CD4-positive, CD25-positive, alpha-beta regulatory T cell (primary cell): ENCODE measurements at regions not wholly inside any gene's neighbourhood (a gene's known extent, or its start where the extent isn't known, plus 50 kb on each side); places are given as distances from the start of the nearest gene placed in this dataset.

Experiments used
- ATAC-seq, 2 donors: fragments of 150-1000 bp; cut with Tn5 transposase; one replicate each; pipeline ENCODE4 v1.10.0; 2021; ENCODE audit warnings: low read depth in 2 of 2, moderate number of reproducible peaks in 2 of 2, moderate library complexity in 1 of 2
- DNase-seq, 3 donors: peaks; one replicate each; pipeline versions ENCODE4 v3.0.0 to v3.0.0-alpha.2; 2012 to 2022; ENCODE audit warnings: mixed read lengths in 1 of 3
- H3K27ac ChIP-seq: one replicate; pipeline ENCODE4 v1.7.0; 2013; ENCODE audit warnings: mild to moderate bottlenecking, low read length; ENCODE audit not compliant: insufficient read depth, poor library complexity, severe bottlenecking
- H3K27me3 ChIP-seq: one replicate; pipeline ENCODE4 v1.7.0; 2013; ENCODE audit warnings: low read length; ENCODE audit not compliant: control insufficient read depth, insufficient read depth
- H3K36me3 ChIP-seq: one replicate; pipeline ENCODE4 v1.7.0; 2013; ENCODE audit warnings: mild to moderate bottlenecking, low read length, moderate library complexity; ENCODE audit not compliant: control insufficient read depth, insufficient read depth
- H3K4me1 ChIP-seq: 2 replicates; pipeline ENCODE4 v1.7.0; 2013; ENCODE audit warnings: mild to moderate bottlenecking, low read length; ENCODE audit not compliant: insufficient read depth, control insufficient read depth, poor library complexity, severe bottlenecking
- H3K4me3 ChIP-seq: one replicate; pipeline ENCODE4 v1.7.0; 2013; ENCODE audit warnings: low read depth, mild to moderate bottlenecking, low read length, moderate library complexity
- H3K9me3 ChIP-seq, 2 experiments: 1 replicate in 1 of 2; 2 replicates in 1 of 2; pipeline ENCODE4 v1.7.0; 2013; ENCODE audit warnings: low read length in 2 of 2, mild to moderate bottlenecking in 1 of 2, moderate library complexity in 1 of 2; ENCODE audit not compliant: control insufficient read depth in 2 of 2
- H3K27ac Mint-ChIP-seq, 3 donors: one replicate each; pipeline ENCODE4 v1.8.0; 2020 to 2022; ENCODE audit warnings: mild to moderate bottlenecking in 3 of 3, mixed read lengths in 3 of 3, moderate library complexity in 2 of 3
- H3K27me3 Mint-ChIP-seq: one replicate; pipeline ENCODE4 v1.8.0; 2022; ENCODE audit warnings: mild to moderate bottlenecking, mixed read lengths
- H3K36me3 Mint-ChIP-seq: one replicate; pipeline ENCODE4 v1.8.0; 2020; ENCODE audit warnings: mixed read lengths
- H3K4me1 Mint-ChIP-seq, 4 donors: one replicate each; pipeline ENCODE4 v1.8.0; 2020 to 2022; ENCODE audit warnings: mixed read lengths in 4 of 4, mild to moderate bottlenecking in 1 of 4
- H3K4me3 Mint-ChIP-seq, 4 donors: one replicate each; pipeline ENCODE4 v1.8.0; 2020 to 2022; ENCODE audit warnings: mild to moderate bottlenecking in 4 of 4, mixed read lengths in 4 of 4, moderate library complexity in 3 of 4
- H3K9me3 Mint-ChIP-seq, 7 donors: one replicate each; pipeline ENCODE4 v1.8.0; 2020 to 2022; ENCODE audit warnings: mixed read lengths in 7 of 7, mild to moderate bottlenecking in 3 of 7, moderate library complexity in 2 of 7

DNA sequence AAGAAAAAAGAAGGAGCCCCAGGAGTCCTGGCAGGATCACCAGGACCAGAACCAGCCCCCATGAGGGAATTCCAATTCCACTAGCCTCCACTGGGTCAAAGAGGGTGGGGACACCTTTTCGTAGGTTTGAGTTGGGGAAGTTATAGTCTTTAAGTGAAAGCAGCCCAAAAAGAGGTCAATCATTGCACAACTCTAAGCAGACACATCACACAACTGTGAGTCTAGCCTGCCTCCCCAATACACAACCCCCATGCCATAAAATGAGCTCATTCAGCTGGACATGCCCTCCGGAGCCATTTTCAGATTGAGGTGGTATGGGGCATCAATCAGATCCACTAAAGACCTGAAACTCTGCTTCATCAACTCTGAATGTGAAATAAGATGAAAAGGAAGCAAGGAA, 179.9 kb downstream of the NPHP4 start:
- no peaks in the 10 kb centered on the region for H3K9me3 ChIP-seq
- ATAC-seq, result no peak

DNA sequence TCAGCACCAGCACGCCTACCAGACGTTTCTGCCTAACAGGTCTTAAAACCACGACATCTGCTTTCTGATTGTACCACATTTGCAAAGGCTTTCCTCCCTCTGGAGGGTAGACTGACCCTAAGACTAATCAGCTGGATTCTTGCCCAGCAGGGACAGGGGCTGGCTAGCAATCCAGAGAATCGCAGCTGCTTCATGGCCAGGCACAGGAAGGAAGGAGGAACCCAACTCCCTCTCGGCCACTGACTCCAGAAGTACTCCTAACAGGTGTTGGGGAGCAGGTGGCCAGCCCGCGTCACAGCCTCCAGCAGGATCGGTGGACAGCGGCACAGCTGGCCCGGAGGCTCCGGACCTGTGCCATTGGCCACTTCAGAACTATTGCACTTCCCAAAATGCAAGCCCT, 180.8 kb downstream of the NPHP4 start:
- Histone ChIP-seq H3K27me3 (peaks cover 3% of the 10 kb centered on the region), H3K4me1 (no peaks in the 10 kb centered on the region), H3K9me3 (no peaks in the 10 kb centered on the region), H3K4me3 (no peak overlapping the region), H3K36me3 (no peaks in the 10 kb centered on the region), H3K27ac (no peak overlapping the region)
- Mint-ChIP-seq H3K4me3 (no peak overlapping the region), H3K27me3 (peaks cover 11% of the 10 kb centered on the region), H3K36me3 (no peaks in the 10 kb centered on the region), H3K4me1 (no peaks in the 10 kb centered on the region), H3K27ac (no peak overlapping the region), H3K9me3 (no peaks in the 10 kb centered on the region)
- DNase-seq, result no peak
- ATAC-seq, result no peak

More for the DNA sequence above, 179.9 kb downstream of the NPHP4 start:
- Mint-ChIP-seq H3K4me3 (no peak overlapping the region), H3K4me1 (no peaks in the 10 kb centered on the region), H3K36me3 (no peaks in the 10 kb centered on the region), H3K27ac (no peak overlapping the region), H3K9me3 (no peaks in the 10 kb centered on the region), H3K27me3 (peaks cover 11% of the 10 kb centered on the region)
- Histone ChIP-seq H3K36me3 (no peaks in the 10 kb centered on the region), H3K4me3 (no peak overlapping the region), H3K4me1 (no peaks in the 10 kb centered on the region), H3K27ac (no peak overlapping the region), H3K27me3 (peaks cover 3% of the 10 kb centered on the region)
- no peak for DNase-seq

DNA sequence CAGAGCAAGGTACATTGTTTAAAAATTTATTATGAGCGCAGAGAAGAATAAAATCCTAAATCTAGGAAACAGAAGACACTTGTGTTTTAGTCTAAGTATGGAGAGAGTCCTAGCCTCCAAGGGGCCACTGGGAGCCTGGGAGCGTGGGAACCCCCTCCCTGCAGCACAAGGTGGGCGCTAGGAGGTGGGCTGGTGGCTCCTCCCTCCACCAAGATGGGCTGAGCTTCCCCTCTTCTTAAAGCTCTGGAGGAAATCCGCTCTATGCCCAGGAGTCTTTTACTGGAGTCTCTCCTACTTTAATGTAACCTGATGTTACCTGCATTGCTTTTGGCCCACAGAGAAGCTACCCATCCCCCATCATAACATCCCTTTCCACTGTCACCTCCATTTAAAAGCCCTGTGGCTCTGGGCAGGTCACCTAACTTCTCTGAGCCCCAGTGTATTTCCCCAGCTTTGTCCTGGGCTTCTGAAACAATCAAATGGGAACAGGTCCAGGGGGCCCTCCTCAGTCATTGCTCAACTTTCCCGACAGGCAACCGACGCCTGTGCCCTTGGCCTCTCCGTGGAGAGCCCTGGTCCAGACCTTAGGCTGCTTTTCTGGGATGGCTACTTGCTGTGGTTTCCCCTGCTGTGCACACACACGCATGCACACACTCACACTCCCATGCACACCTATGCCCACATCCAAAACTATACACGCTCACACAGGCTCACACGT, 181.5 kb downstream of the NPHP4 start:
- DNase-seq (no peak), ATAC-seq (no peak)
- no peak overlapping the region for H3K4me3 ChIP-seq
- H3K4me1 Mint-ChIP-seq, result no peaks in the 10 kb centered on the region
- no peaks in the 10 kb centered on the region for H3K9me3 ChIP-seq
- no peaks in the 10 kb centered on the region for H3K36me3 ChIP-seq
- H3K27me3 Mint-ChIP-seq, result peaks cover 11% of the 10 kb centered on the region
- no peak overlapping the region for H3K27ac ChIP-seq
- H3K27ac Mint-ChIP-seq, result no peak overlapping the region
- H3K9me3 Mint-ChIP-seq, result no peaks in the 10 kb centered on the region
- no peaks in the 10 kb centered on the region for H3K27me3 ChIP-seq
- no peaks in the 10 kb centered on the region for H3K4me1 ChIP-seq
- no peaks in the 10 kb centered on the region for H3K36me3 Mint-ChIP-seq
- H3K4me3 Mint-ChIP-seq, result no peak overlapping the region

DNA sequence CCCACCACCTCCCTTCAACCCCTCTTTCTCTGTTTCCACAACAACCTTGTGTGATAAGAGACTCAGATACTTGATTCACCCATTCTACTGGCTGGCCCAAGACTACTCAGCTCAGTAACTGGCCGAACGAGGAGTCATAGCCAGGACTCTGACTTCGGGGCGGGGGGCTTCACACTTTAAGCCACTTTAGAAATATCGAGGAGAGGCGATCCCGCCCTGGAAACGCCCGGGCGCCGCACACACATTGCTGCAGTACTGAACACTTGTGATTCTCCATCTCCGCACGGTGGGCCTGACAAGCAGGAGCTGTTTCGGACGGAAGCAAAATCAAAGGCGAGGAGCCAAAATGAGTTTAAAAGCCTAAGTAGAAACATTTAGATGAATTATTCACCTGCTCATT, 182.1 kb downstream of the NPHP4 start:
- Mint-ChIP-seq H3K27ac (no peak overlapping the region), H3K27me3 (peaks cover 10% of the 10 kb centered on the region), H3K4me3 (no peak overlapping the region), H3K4me1 (no peaks in the 10 kb centered on the region), H3K36me3 (no peaks in the 10 kb centered on the region), H3K9me3 (no peaks in the 10 kb centered on the region)
- Histone ChIP-seq H3K36me3 (no peaks in the 10 kb centered on the region), H3K27me3 (no peaks in the 10 kb centered on the region), H3K4me3 (no peak overlapping the region), H3K9me3 (no peaks in the 10 kb centered on the region), H3K4me1 (no peaks in the 10 kb centered on the region), H3K27ac (no peak overlapping the region)
- ATAC-seq, result no peak
- DNase-seq, result no peak

DNA sequence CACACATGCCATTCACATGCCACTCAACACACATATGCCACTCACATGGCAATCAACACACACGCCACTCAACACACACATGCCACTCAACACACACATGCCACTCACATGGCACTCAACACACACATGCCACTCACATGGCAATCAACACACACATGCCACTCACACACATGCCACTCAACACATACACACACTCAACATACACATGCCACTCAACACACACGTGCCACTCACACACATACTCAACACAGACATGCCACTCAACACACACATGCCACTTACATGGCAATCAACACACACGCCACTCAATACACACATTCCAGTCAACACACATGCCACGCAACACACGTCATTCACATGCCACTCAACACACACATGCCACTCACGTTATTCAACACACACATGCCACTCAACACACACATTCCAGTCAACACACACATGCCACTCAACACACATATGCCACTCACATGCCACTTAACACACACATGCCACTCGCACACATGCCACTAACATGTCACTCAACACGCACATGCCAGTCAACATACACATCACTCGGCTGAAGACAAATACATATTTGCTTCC, 182.9 kb downstream of the NPHP4 start:
- peaks cover 4% of the 10 kb centered on the region for H3K27me3 Mint-ChIP-seq
- no peak overlapping the region for H3K4me3 Mint-ChIP-seq
- no peaks in the 10 kb centered on the region for H3K36me3 ChIP-seq

DNA sequence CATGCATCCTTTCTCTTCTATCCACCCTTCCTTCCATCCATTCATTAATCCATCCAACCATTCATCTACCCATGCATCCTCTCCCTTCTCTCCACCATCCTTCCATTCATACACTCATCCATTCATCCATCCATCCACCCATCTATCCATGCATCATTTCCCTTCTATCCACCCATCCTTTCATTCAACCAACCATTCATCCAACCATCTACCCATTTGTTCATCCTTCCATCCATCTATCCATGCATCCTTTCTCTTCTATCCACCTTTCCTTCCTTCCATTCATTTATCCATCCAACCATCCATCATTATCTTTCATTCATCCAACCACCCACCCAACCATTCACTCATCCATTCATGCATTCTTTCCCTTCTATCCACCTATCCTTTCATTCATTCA, 188.4 kb downstream of the NPHP4 start:
- Histone ChIP-seq H3K4me1 (no peaks in the 10 kb centered on the region), H3K27me3 (no peaks in the 10 kb centered on the region), H3K9me3 (no peaks in the 10 kb centered on the region), H3K27ac (no peak overlapping the region), H3K4me3 (no peak overlapping the region), H3K36me3 (no peaks in the 10 kb centered on the region)
- DNase-seq, result no peak
- Mint-ChIP-seq H3K4me1 (no peaks in the 10 kb centered on the region), H3K27me3 (no peaks in the 10 kb centered on the region), H3K36me3 (no peaks in the 10 kb centered on the region), H3K9me3 (no peaks in the 10 kb centered on the region), H3K27ac (no peak overlapping the region), H3K4me3 (no peak overlapping the region)
- ATAC-seq, result no peak

More for the DNA sequence above, 182.9 kb downstream of the NPHP4 start:
- DNase-seq, result no peak
- Mint-ChIP-seq H3K36me3 (no peaks in the 10 kb centered on the region), H3K9me3 (no peaks in the 10 kb centered on the region), H3K4me1 (no peaks in the 10 kb centered on the region), H3K27ac (no peak overlapping the region)
- Histone ChIP-seq H3K9me3 (no peaks in the 10 kb centered on the region), H3K27ac (no peak overlapping the region), H3K4me1 (no peaks in the 10 kb centered on the region), H3K27me3 (no peaks in the 10 kb centered on the region), H3K4me3 (no peak overlapping the region)
- ATAC-seq, result no peak

DNA sequence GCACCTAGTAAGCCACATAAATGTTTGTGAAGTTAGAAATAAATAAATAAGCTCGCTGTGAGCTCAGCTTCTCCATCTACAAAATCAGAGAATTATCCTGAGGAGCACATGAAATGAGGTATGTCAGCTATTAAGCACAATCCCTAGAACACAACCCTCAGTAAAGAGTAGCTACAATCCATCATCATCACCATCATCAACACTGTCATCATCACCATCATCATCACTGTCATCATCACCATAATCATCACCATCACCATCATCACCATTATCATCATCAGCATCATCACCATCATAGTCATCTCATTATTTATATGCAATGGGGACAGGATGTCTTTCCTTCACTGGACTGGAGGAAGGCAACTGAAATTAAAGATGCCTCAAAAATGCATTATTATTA, 189.6 kb downstream of the NPHP4 start:
- Histone ChIP-seq H3K4me3 (no peak overlapping the region), H3K4me1 (no peaks in the 10 kb centered on the region), H3K27me3 (no peaks in the 10 kb centered on the region), H3K27ac (no peak overlapping the region), H3K9me3 (no peaks in the 10 kb centered on the region), H3K36me3 (no peaks in the 10 kb centered on the region)
- Mint-ChIP-seq H3K27ac (no peak overlapping the region), H3K9me3 (no peaks in the 10 kb centered on the region), H3K36me3 (no peaks in the 10 kb centered on the region), H3K27me3 (no peaks in the 10 kb centered on the region), H3K4me1 (no peaks in the 10 kb centered on the region), H3K4me3 (no peak overlapping the region)
- ATAC-seq (no peak), DNase-seq (no peak)

DNA sequence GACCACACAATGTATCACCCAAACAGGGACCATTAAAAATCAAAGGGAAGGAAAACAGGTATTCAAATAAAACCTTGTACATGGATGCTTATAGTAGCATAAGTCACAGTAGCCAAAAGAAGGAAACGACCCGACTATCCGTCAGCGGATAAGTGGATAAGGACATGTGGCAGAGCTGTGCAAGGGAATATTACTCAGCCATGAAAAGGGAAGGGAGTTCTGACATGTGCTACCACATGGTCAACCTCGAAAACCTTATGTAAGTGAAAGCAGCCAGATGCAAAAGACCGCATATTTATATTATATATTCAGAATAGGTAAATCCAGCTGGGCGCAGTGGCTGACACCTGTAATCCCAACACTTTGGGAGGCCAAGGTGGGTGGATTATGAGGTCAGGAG, 193.3 kb downstream of the NPHP4 start:
- no peak overlapping the region for H3K4me3 ChIP-seq
- no peaks in the 10 kb centered on the region for H3K9me3 Mint-ChIP-seq
- no peak overlapping the region for H3K27ac ChIP-seq
- no peaks in the 10 kb centered on the region for H3K36me3 Mint-ChIP-seq
- no peaks in the 10 kb centered on the region for H3K4me1 ChIP-seq
- no peaks in the 10 kb centered on the region for H3K27me3 ChIP-seq
- DNase-seq (no peak), ATAC-seq (no peak)
- no peak overlapping the region for H3K27ac Mint-ChIP-seq
- peaks cover 4% of the 10 kb centered on the region for H3K27me3 Mint-ChIP-seq
- no peaks in the 10 kb centered on the region for H3K36me3 ChIP-seq
- H3K4me1 Mint-ChIP-seq, result no peaks in the 10 kb centered on the region
- no peak overlapping the region for H3K4me3 Mint-ChIP-seq
- no peaks in the 10 kb centered on the region for H3K9me3 ChIP-seq
